ENCODE measurements at regions not wholly inside any gene's neighbourhood (a gene's known extent, or its start where the extent isn't known, plus 50 kb on each side); places are given as distances from the start of the nearest gene placed in this dataset.

DNA sequence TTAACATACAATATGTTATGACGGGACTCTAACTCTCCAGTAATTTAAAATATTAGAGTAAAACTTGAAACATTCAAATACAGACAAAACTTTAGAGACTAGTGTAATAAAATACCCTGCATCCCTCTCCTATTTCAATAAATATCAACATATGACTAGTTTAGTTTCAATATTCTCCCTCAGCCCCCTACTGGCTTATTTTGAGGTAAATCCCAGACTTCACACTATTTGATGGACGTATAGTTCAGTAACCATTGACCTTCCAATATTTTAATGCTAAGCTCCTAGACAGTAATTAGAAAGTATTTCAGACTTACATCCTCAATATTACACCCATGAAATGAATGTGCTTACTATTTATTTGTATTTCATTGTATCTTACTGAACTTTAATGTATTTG lies 180.7 kb upstream of the STARD13 start:
- Mint-ChIP-seq H3K4me3 (no peak overlapping the region), H3K36me3 (peaks cover 0 to 3% (median 0%) of the 10 kb centered on the region in 3 donors), H3K4me1 (no peaks in the 10 kb centered on the region), H3K27ac (no peak overlapping the region), H3K9me3 (peaks cover 0 to 9% (median 2%) of the 10 kb centered on the region in 9 donors), H3K27me3 (peaks cover 6 to 36% (median 12%) of the 10 kb centered on the region in 5 donors)
- POLR2A ChIA-PET: no interaction called here
- no peak for ATAC-seq
- DNase-seq: no peak

DNA sequence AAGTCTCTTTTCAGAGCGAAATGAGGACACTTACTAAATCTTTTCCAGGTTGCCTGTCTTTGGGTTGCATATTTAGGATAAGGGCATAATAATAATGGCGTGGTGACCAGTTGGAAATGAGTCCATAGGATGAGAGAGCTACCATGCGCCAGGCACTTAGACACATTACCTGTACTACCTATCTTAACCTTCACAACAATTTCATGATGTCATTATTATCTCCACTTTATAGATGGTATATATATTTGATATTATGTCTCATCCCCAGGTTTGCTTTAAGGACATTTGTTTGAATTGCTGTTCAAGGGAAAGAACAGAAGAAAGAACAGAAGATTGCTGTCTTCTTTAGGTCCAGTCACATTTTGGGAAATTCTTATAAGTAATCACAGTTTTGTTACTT lies 182.0 kb upstream of the STARD13 start:
- H3K4me3 Mint-ChIP-seq: no peak overlapping the region
- H3K27ac Mint-ChIP-seq: no peak overlapping the region
- ATAC-seq (no peak), DNase-seq (no peak)
- peaks cover 0 to 3% (median 0%) of the 10 kb centered on the region in 3 donors for H3K36me3 Mint-ChIP-seq
- peaks cover 0 to 6% (median 2%) of the 10 kb centered on the region in 9 donors for H3K9me3 Mint-ChIP-seq
- POLR2A ChIA-PET: no interaction called here
- no peaks in the 10 kb centered on the region for H3K4me1 Mint-ChIP-seq
- H3K27me3 Mint-ChIP-seq: peaks cover 6 to 26% (median 7%) of the 10 kb centered on the region in 5 donors

DNA sequence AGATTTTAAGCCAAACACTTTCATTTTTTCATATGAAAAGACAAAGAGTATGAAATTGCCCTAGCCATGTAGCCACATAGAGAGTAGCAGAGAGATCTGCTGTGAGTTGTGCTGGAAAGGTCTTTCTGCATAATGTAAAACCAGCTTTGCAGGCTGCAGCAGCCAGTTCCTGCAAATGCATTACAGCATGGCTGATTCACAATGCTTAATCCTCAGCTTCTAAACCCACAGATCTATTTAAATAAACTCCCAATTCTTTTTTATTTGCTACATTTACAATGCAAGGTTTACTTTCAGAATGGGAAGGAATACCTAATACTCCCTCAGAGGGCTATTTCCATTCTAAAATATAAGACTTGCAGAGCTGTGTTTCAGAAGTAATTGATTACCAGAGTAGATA lies 185.6 kb upstream of the STARD13 start:
- POLR2A ChIA-PET: no interaction called here
- no peak overlapping the region for H3K4me3 Mint-ChIP-seq

DNA sequence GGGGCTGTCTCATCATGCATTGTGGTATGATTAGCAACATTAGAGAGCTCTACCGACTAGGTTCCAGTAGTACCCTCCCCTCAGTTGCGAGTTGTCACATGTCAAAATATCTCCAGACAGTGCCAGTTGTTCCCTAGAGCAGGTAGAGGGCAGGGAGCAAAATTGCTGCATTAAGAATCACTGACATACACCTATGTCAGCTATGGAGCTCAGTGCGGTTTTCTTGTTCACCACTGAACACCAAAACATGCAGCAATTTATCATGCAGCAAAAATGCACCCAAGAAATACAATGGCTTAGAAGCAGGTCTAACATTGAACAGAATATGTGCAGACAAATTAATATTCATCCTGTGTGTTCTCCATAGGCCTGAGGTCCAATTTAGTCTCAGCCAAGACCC lies 186.9 kb upstream of the STARD13 start:
- ATAC-seq (no peak), DNase-seq (no peak)
- H3K9me3 Mint-ChIP-seq: peaks cover 0 to 25% (median 9%) of the 10 kb centered on the region in 9 donors
- H3K36me3 Mint-ChIP-seq: peaks cover 3 to 19% (median 13%) of the 10 kb centered on the region in 3 donors
- no peaks in the 10 kb centered on the region for H3K4me1 Mint-ChIP-seq
- no peak overlapping the region for H3K27ac Mint-ChIP-seq
- H3K27me3 Mint-ChIP-seq: peaks cover 3 to 7% (median 4%) of the 10 kb centered on the region in 5 donors
- H3K4me3 Mint-ChIP-seq: no peak overlapping the region
- POLR2A ChIA-PET: no interaction called here

More for the DNA sequence above, 185.6 kb upstream of the STARD13 start:
- H3K36me3 Mint-ChIP-seq: peaks cover 0 to 13% (median 9%) of the 10 kb centered on the region in 3 donors
- H3K27ac Mint-ChIP-seq: no peak overlapping the region
- DNase-seq: no peak
- ATAC-seq: no peak
- peaks cover 0 to 13% (median under 1%) of the 10 kb centered on the region in 9 donors for H3K9me3 Mint-ChIP-seq
- no peaks in the 10 kb centered on the region for H3K4me1 Mint-ChIP-seq
- H3K27me3 Mint-ChIP-seq: peaks cover 1 to 7% (median 3%) of the 10 kb centered on the region in 5 donors

DNA sequence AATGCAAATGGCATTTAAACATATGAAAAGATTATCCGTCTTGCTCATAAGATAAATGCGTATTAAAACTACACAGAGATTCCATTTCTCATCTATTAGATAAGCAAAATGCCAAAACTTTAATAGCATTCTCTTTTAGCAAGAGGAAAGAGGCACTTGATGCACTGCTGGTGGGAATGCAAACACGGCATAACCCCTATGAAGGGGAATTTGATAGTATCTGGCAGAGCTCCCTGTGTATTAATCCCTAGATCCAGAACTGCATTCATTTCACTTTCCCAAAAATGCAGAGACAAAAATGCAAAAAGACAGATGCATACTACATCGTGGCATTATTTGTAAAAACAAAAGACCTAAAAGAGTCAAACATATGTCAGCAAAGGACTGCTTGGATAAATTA lies 193.6 kb upstream of the STARD13 start:
- Mint-ChIP-seq H3K27ac (no peak overlapping the region), H3K36me3 (peaks cover 6 to 24% (median 7%) of the 10 kb centered on the region in 3 donors), H3K27me3 (peaks cover 3 to 29% (median 11%) of the 10 kb centered on the region in 5 donors), H3K4me3 (no peak overlapping the region), H3K9me3 (peaks cover 0 to 36% (median 17%) of the 10 kb centered on the region in 9 donors), H3K4me1 (no peaks in the 10 kb centered on the region)
- POLR2A ChIA-PET: no interaction called here
- no peak for DNase-seq
- no peak for ATAC-seq

DNA sequence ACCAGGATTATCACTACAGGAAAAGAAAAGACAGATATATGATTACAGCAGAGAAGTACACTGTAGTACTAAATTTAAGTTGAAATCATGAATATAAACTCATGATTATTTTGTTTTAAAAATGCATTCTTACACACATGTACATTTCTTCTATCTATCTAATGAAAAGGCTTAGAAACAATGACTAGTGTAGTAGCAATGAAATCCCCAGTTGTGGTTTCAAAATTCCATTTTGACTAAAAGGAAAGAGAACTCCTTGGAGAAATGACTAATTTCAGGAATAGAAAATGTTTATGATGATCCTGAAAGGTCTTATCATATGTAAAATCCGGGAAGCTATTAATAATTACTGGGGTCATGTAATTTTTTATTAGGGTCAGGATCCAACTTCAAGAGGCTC lies 195.0 kb upstream of the STARD13 start:
- H3K27ac Mint-ChIP-seq: no peak overlapping the region
- peaks cover 0 to 40% (median 24%) of the 10 kb centered on the region in 9 donors for H3K9me3 Mint-ChIP-seq
- peaks cover 4 to 27% (median 7%) of the 10 kb centered on the region in 3 donors for H3K36me3 Mint-ChIP-seq
- no peaks in the 10 kb centered on the region for H3K4me1 Mint-ChIP-seq
- no peak overlapping the region for H3K4me3 Mint-ChIP-seq
- DNase-seq (no peak), ATAC-seq (no peak)
- H3K27me3 Mint-ChIP-seq: peaks cover 5 to 29% (median 14%) of the 10 kb centered on the region in 5 donors
- POLR2A ChIA-PET: no interaction called here

DNA sequence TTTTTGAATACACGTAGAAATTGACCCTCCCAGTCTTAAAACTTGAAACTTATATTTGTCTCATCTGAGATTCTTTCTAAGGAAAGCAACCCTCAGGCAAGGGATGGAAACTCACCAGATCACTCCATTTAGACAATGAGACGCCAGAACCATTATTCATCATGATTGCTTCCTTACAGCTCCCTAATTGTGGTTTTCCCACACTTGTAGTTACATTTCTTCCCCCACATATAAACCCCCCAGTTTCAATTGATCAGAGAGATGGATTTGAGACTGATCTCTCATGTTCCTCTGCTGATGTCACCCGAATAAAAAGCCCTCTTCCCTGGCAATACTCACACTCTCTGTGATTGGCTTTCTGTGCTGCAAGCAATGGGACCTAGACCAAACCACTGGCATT lies 197.9 kb upstream of the STARD13 start:
- no peak for ATAC-seq

DNA sequence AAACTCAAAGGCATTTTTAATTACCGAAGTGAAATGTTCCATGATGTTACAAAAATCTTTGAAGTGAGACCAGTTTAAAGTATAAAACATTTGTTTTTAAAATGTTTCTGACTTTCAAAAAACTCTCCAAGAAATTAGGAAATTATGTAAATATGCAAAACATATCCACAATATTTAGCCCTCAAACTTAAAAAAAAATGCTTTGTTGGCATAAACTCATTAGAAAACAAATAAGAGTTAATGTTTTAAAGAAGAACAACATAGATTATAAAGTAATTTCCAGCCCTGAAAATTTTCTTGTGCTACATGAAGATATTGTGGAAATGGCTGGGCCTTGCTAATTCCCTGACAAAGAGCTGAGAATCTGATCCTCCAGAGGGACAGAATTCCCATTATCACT lies 199.7 kb upstream of the STARD13 start:
- Mint-ChIP-seq H3K27me3 (peaks cover 2 to 18% (median 11%) of the 10 kb centered on the region in 5 donors), H3K27ac (no peak overlapping the region)

More for the DNA sequence above, 197.9 kb upstream of the STARD13 start:
- H3K27me3 Mint-ChIP-seq: peaks cover 4 to 19% (median 16%) of the 10 kb centered on the region in 5 donors
- peaks cover 0 to 3% (median 0%) of the 10 kb centered on the region in 4 donors for H3K4me1 Mint-ChIP-seq
- peaks cover 0 to 17% (median 10%) of the 10 kb centered on the region in 9 donors for H3K9me3 Mint-ChIP-seq
- no peak for DNase-seq
- POLR2A ChIA-PET: no interaction called here
- H3K36me3 Mint-ChIP-seq: peaks cover 0 to 8% (median 0%) of the 10 kb centered on the region in 3 donors
- H3K27ac Mint-ChIP-seq: no peak overlapping the region
- no peak overlapping the region for H3K4me3 Mint-ChIP-seq

DNA sequence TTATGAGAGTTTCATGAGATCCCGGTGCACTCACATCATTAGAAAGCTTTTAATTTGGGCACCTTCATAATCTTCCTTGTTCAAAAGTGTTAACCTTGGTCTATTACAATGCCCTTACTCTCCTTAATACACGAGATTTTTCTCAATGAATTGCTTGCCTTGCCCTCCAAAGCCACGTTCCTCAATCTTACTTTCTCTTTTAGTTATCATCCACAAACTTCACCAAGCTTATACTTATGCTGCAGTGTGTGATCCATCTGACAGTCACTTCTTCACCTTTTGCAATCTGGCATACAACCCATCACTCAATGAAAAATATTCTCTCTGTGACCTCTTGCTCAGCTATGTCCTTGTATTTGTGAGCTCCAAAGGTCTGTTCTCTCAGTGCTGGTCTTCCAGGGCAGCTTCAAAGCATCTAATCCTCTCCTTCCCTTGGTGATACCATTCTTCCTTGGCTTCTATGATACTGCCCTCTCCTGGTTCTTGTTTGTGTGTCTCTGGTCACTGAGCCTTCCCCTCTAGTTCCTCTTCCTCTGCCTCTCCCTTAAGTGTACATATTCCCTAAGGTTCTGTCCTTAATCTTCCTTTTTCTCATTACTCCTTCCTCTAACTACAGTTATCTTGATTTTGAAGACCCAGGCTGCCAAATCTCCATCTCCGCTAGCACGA lies 202.2 kb upstream of the STARD13 start:
- peaks cover 0 to 4% (median 0%) of the 10 kb centered on the region in 4 donors for H3K4me1 Mint-ChIP-seq
- no peak overlapping the region for H3K27ac Mint-ChIP-seq
- ATAC-seq (no peak), DNase-seq (no peak)
- H3K36me3 Mint-ChIP-seq: peaks cover 0 to 8% (median 0%) of the 10 kb centered on the region in 3 donors
- peaks cover 0 to 10% (median 7%) of the 10 kb centered on the region in 9 donors for H3K9me3 Mint-ChIP-seq
- peaks cover 0 to 27% (median 11%) of the 10 kb centered on the region in 5 donors for H3K27me3 Mint-ChIP-seq
- POLR2A ChIA-PET: no interaction called here
- no peak overlapping the region for H3K4me3 Mint-ChIP-seq

More for the DNA sequence above, 199.7 kb upstream of the STARD13 start:
- peaks cover 0 to 10% (median 8%) of the 10 kb centered on the region in 9 donors for H3K9me3 Mint-ChIP-seq
- DNase-seq (no peak), ATAC-seq (no peak)
- H3K4me1 Mint-ChIP-seq: peaks cover 0 to 3% (median 0%) of the 10 kb centered on the region in 4 donors
- H3K36me3 Mint-ChIP-seq: peaks cover 0 to 8% (median 0%) of the 10 kb centered on the region in 3 donors
- H3K4me3 Mint-ChIP-seq: no peak overlapping the region
- POLR2A ChIA-PET: no interaction called here

DNA sequence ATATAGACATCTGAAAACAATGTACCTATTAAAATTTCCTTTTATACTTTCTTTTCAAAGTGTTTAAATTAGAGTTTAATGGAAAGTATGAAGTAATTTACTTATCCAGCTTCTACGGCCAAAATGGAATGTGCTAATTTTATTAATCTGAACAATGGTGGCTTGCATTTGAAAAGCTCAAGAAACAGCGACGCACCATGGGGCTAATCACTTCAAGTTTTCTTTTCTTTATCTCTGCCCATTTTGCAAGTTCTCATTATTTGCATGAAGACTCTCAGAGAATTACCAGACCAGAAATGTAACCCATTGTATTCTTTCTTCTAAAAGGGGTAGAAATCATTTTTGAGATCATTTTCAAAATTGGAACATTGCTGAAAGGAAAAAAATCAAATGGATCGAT lies 204.0 kb upstream of the STARD13 start:
- Mint-ChIP-seq H3K4me3 (no peak overlapping the region), H3K27me3 (peaks cover 5 to 27% (median 11%) of the 10 kb centered on the region in 5 donors), H3K9me3 (peaks cover 0 to 4% (median 3%) of the 10 kb centered on the region in 9 donors), H3K27ac (no peak overlapping the region), H3K4me1 (peaks cover 0 to 4% (median 0%) of the 10 kb centered on the region in 4 donors), H3K36me3 (peaks cover 0 to 3% (median 0%) of the 10 kb centered on the region in 3 donors)
- ATAC-seq: no peak
- POLR2A ChIA-PET: no interaction called here
- no peak for DNase-seq

DNA sequence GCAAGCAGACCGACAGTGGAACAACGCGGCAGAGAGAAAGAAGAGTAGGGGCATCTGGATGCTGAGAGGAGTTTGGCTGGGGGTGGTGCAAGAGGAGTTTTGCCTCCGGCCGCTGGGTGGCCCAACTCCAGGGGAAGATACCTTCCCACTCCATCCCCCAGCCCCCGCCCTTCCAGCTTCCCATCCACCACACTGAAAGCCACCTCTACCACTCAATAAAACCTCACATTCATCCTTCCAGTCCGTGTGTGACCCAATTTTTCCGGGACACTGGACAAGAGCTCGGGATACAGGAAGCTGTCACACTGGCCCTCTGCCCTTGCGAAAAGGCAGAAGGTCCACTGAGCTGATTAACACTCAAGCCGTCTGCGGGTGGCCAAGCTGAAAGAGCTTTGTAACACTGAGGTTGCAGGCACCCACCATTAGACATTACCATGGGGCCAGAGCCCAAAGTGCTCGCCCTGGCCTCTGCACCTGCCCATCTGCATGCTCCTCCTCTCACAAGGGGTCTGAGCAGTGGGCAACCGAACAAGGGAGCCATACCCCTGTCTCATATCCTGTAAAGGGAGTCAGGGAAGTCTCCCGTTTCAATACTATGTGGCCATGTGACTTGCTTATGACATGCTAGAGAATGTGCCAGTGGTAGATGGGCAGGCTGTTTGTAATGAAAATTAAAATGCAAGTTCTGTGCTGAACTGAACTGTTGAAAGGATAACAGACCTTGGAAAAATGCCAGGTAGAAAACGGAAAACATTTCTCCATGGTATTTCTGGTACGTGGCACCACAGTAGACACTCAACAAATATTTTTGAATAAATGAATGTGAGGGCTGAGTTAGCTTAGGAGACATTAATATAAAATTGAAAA lies 205.1 kb upstream of the STARD13 start:
- peaks cover 5 to 28% (median 12%) of the 10 kb centered on the region in 5 donors for H3K27me3 Mint-ChIP-seq
- H3K4me3 Mint-ChIP-seq: no peak overlapping the region
- H3K27ac Mint-ChIP-seq: no peak overlapping the region
- ATAC-seq: no peak
- DNase-seq: no peak
- peaks cover 0 to 4% (median 0%) of the 10 kb centered on the region in 4 donors for H3K4me1 Mint-ChIP-seq
- H3K9me3 Mint-ChIP-seq: no peaks in the 10 kb centered on the region
- POLR2A ChIA-PET: no interaction called here
- no peaks in the 10 kb centered on the region for H3K36me3 Mint-ChIP-seq

DNA sequence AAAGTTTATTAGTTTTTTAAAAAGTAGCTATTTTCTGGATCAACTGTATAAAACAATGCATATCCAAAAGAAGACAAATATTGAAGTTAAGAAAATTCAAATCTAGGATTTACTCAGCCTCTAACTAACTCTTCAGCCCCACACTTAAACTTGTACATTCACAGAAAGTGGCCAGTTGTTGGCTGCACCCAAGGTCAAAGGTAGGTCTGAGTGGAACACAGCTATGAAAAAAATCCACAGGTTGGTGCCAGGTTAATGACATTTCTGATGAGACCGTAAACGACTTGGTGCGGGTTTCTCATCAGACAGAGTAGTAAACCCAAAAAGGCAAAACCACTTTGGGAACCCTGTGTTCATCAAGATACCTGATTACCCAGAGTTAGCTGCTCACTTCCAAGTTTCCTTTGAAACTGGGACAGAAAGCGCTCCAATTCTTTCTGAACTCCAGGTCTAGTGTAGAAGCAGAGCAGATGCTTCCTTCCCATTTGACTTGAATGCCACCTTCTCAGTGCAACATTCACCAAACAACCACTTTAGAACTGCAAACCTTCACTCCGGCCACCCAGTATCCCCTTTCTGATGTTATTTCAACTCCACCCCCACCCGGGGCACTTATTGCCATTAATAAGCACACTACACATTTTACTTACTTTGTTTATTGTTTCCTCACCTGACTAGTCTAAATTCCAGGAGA lies 208.3 kb upstream of the STARD13 start:
- Mint-ChIP-seq H3K4me3 (no peak overlapping the region), H3K9me3 (no peaks in the 10 kb centered on the region), H3K27ac (no peak overlapping the region), H3K36me3 (no peaks in the 10 kb centered on the region), H3K4me1 (peaks cover 0 to 2% (median 0%) of the 10 kb centered on the region in 4 donors), H3K27me3 (peaks cover 5 to 21% (median 12%) of the 10 kb centered on the region in 5 donors)
- DNase-seq (no peak), ATAC-seq (no peak)
- POLR2A ChIA-PET: no interaction called here

All from naive thymus-derived CD8-positive, alpha-beta T cell (primary cell).